ENCODE measurements at regions not wholly inside any gene's neighbourhood (a gene's known extent, or its start where the extent isn't known, plus 50 kb on each side); places are given as distances from the start of the nearest gene placed in this dataset.

- no peaks in the 10 kb centered on the region for H3K4me1 ChIP-seq (ENCODE audit: insufficient read depth, low read length, poor library complexity, severe bottlenecking)
- no peaks in the 10 kb centered on the region for H3K79me2 ChIP-seq (ENCODE audit: insufficient read depth, low read depth, low read length)
- ChIA-PET POLR2A (interaction anchor here (0.7 to 0.9 kb wide), 2 partner anchors 8 to 622 kb away, joined by 3 read pairs; no protein-coding TSS in a partner anchor), CTCF (ENCODE audit: unreplicated experiment) (no interaction called here)
- TF ChIP-seq CTCF (conservative IDR thresholded peaks at IDR 0.05; ENCODE audit: low read length): no peak
- no peak for TF ChIP-seq EZH2phosphoT487 (IDR thresholded peaks at IDR 0.05; ENCODE audit: borderline replicate concordance, low read depth, low read length)
- intact Hi-C loops (cut with micrococcal nuclease; ENCODE audit: unreplicated experiment): no loop called here
- H3K9me2 ChIP-seq (ENCODE audit: insufficient read depth, low read length): no peaks in the 10 kb centered on the region
- no peaks in the 10 kb centered on the region for H3K9me3 ChIP-seq (ENCODE audit: low read length)
- no peaks in the 10 kb centered on the region for H3K36me3 ChIP-seq (ENCODE audit: insufficient read depth, low read length)
- no TSS peak for BruUV-seq (replicated peaks)
- no peak overlapping the region for H3K4me3 ChIP-seq (ENCODE audit: low read depth, low read length, poor library complexity, severe bottlenecking)
- H2AFZ ChIP-seq (ENCODE audit: low read length): no peak overlapping the region
- no peak for DNase-seq (ENCODE audit: low spot score)
- H3K27ac ChIP-seq (ENCODE audit: low read depth, low read length, poor library complexity, severe bottlenecking): no peak overlapping the region
- H3K4me2 ChIP-seq (ENCODE audit: low read length): no peak overlapping the region
- no peaks in the 10 kb centered on the region for H4K20me1 ChIP-seq (ENCODE audit: insufficient read depth, low read length)
These were observed 312.6 kb downstream of the DUSP10 start for GRCh38 chr1:221429264-221429663.

DNA sequence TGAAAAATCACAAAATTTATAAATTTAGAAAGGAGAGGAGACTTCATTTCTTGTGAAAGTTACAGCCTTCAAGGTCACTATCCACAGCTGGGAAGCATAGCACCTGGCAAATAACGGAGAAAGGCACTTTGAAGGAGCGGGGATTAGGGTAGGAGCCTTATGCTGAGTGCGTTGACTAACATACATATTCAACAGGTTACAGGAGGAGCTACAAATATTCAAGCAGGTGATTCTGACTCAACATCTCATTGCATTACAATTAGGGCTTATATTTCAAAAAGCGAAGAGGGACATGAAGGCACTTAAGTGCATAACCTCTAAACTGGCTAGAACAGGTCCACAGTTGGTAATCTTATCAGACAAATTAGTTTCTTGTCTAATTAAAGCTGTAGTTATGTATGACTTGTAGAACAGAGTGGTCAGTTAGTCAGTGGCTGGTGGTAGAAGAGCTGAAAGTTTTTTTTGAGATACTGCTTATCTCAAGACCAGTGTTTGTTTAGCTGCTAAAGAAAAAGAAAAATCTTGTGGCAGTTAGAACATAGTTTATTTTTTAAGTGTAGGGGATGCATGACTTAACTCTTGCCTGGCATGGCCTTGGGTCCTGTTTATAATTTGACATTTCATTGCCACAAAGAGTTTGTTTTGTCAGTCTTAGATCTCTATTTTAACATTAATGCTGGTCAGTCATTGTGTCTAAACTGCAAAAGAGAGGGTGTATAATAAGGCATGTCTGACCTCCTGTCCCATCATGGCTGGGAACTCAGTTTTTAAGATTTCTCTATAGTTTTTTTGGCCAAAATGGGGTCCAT, 311.5 kb downstream of the DUSP10 start:
- CTCF ChIA-PET (ENCODE audit: unreplicated experiment): no interaction called here
- no peak for TF ChIP-seq EZH2phosphoT487 (IDR thresholded peaks at IDR 0.05; ENCODE audit: borderline replicate concordance, low read depth, low read length)
- no peak for TF ChIP-seq CTCF (conservative IDR thresholded peaks at IDR 0.05; ENCODE audit: low read length)
- Histone ChIP-seq H3K79me2 (ENCODE audit: insufficient read depth, low read depth, low read length) (no peaks in the 10 kb centered on the region), H3K4me2 (ENCODE audit: low read length) (no peak overlapping the region), H4K20me1 (ENCODE audit: insufficient read depth, low read length) (no peaks in the 10 kb centered on the region), H3K4me3 (ENCODE audit: low read depth, low read length, poor library complexity, severe bottlenecking) (no peak overlapping the region), H2AFZ (ENCODE audit: low read length) (no peak overlapping the region), H3K9me2 (ENCODE audit: insufficient read depth, low read length) (no peaks in the 10 kb centered on the region), H3K36me3 (ENCODE audit: insufficient read depth, low read length) (no peaks in the 10 kb centered on the region), H3K9me3 (ENCODE audit: low read length) (no peaks in the 10 kb centered on the region), H3K27ac (ENCODE audit: low read depth, low read length, poor library complexity, severe bottlenecking) (no peak overlapping the region), H3K4me1 (ENCODE audit: insufficient read depth, low read length, poor library complexity, severe bottlenecking) (no peaks in the 10 kb centered on the region)
- intact Hi-C loops (cut with micrococcal nuclease; ENCODE audit: unreplicated experiment): loop anchor here (10.0 kb wide), 1 partner anchor 166 kb away; no protein-coding TSS in a partner anchor
- no TSS peak for BruUV-seq (replicated peaks)
- no peak for DNase-seq (ENCODE audit: low spot score)
- POLR2A ChIA-PET: interaction anchor here (0.9 kb wide), 1 partner anchor 19 kb away, joined by 3 read pairs; no protein-coding TSS in a partner anchor

DNA sequence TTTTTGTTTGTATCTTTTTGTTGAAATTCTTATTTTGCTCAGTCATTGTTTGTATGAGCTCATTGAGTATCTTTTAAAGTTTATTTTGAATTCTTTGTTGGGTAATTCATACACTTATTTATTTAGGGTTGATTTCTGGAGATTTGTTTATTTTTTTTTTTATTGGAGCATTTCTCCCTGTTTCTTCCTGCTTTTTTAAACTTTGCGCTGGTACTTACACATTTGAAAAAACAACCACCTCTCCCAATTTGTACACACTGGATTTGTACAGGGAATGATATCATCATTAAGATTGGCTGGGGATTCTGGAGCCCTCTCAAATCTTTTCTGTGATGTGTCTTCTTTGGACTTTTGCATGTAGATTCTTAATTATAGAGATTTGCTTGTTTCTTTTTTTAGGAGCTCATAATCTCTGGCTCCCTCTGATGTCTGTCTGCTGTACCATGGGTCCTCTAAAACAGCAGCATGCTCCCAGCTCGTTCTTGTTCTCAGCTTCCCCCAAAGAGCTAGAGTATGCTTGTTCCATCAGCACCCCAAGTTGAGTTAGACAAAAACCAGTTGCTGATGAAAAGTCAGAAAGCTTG, 310.7 kb downstream of the DUSP10 start:
- Histone ChIP-seq H3K36me3 (ENCODE audit: insufficient read depth, low read length) (no peaks in the 10 kb centered on the region), H3K4me1 (ENCODE audit: insufficient read depth, low read length, poor library complexity, severe bottlenecking) (no peaks in the 10 kb centered on the region), H3K79me2 (ENCODE audit: insufficient read depth, low read depth, low read length) (no peaks in the 10 kb centered on the region), H3K4me3 (ENCODE audit: low read depth, low read length, poor library complexity, severe bottlenecking) (no peak overlapping the region), H3K4me2 (ENCODE audit: low read length) (no peak overlapping the region), H4K20me1 (ENCODE audit: insufficient read depth, low read length) (no peaks in the 10 kb centered on the region), H3K9me3 (ENCODE audit: low read length) (no peaks in the 10 kb centered on the region), H2AFZ (ENCODE audit: low read length) (no peak overlapping the region), H3K9me2 (ENCODE audit: insufficient read depth, low read length) (no peaks in the 10 kb centered on the region), H3K27ac (ENCODE audit: low read depth, low read length, poor library complexity, severe bottlenecking) (no peak overlapping the region)
- no TSS peak for BruUV-seq (replicated peaks)
- intact Hi-C loops (cut with micrococcal nuclease; ENCODE audit: unreplicated experiment): loop anchor here (10.0 kb wide), 1 partner anchor 166 kb away; no protein-coding TSS in a partner anchor
- CTCF ChIA-PET (ENCODE audit: unreplicated experiment): no interaction called here
- POLR2A ChIA-PET: interaction anchor here (0.6 to 0.9 kb wide), 2 partner anchors 20 to 1892 kb away, joined by 3 read pairs; no protein-coding TSS in a partner anchor
- DNase-seq (ENCODE audit: low spot score): no peak
- no peak for TF ChIP-seq EZH2phosphoT487 (IDR thresholded peaks at IDR 0.05; ENCODE audit: borderline replicate concordance, low read depth, low read length)
- TF ChIP-seq CTCF (conservative IDR thresholded peaks at IDR 0.05; ENCODE audit: low read length): no peak
